ENCODE measurements at regions not wholly inside any gene's neighbourhood (a gene's known extent, or its start where the extent isn't known, plus 50 kb on each side); places are given as distances from the start of the nearest gene placed in this dataset.

DNA sequence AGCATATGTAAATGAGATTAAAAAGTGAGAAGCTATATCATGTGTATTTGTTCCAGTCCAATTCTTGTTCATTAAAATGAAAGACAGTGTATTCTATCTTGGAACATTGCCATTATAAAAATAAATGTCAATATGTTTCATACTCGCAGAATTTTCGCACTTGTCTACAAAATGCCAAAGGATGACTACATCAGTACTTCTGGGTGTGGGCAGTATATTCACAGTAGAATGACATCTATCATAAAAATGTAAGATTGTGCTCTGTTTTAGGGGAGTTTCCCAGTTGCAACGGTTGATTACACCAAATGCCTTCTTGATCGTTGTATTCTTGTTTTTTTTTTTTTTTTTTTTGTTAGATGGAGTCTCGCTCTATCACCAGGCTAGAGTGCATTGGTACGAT, 292.3 kb upstream of the E2F7 start:
- no peaks in the 10 kb centered on the region for H3K4me1 ChIP-seq (ENCODE audit: control insufficient read depth, insufficient read depth, low read length)
- ChIA-PET CTCF (no interaction called here), POLR2A (no interaction called here)
- no peak overlapping the region for H3K27ac ChIP-seq (ENCODE audit: extremely low read depth, low read depth, low read length)
- H3K36me3 ChIP-seq (ENCODE audit: control insufficient read depth in 2 of 2, insufficient read depth in 1 of 2, low read length in 2 of 2): no peaks in the 10 kb centered on the region
- H3K4me3 ChIP-seq (ENCODE audit: low read depth, low read length): no peak overlapping the region
- TF ChIP-seq AEBP2 (tag by site-specific recombination; IDR thresholded peaks at IDR 0.05; ENCODE audit: borderline replicate concordance): no peak
- TF ChIP-seq, protein P1, sequence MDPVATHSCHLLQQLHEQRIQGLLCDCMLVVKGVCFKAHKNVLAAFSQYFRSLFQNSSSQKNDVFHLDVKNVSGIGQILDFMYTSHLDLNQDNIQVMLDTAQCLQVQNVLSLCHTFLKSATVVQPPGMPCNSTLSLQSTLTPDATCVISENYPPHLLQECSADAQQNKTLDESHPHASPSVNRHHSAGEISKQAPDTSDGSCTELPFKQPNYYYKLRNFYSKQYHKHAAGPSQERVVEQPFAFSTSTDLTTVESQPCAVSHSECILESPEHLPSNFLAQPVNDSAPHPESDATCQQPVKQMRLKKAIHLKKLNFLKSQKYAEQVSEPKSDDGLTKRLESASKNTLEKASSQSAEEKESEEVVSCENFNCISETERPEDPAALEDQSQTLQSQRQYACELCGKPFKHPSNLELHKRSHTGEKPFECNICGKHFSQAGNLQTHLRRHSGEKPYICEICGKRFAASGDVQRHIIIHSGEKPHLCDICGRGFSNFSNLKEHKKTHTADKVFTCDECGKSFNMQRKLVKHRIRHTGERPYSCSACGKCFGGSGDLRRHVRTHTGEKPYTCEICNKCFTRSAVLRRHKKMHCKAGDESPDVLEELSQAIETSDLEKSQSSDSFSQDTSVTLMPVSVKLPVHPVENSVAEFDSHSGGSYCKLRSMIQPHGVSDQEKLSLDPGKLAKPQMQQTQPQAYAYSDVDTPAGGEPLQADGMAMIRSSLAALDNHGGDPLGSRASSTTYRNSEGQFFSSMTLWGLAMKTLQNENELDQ (tag by site-specific recombination; IDR thresholded peaks at IDR 0.05; ENCODE audit: low read depth): no peak
- TF ChIP-seq ELK4 (IDR thresholded peaks at IDR 0.05; ENCODE audit: borderline replicate concordance, low read depth, low read length): no peak
- TF ChIP-seq GLIS2 (tag by site-specific recombination; IDR thresholded peaks at IDR 0.05): no peak
- TF ChIP-seq, protein P2, sequence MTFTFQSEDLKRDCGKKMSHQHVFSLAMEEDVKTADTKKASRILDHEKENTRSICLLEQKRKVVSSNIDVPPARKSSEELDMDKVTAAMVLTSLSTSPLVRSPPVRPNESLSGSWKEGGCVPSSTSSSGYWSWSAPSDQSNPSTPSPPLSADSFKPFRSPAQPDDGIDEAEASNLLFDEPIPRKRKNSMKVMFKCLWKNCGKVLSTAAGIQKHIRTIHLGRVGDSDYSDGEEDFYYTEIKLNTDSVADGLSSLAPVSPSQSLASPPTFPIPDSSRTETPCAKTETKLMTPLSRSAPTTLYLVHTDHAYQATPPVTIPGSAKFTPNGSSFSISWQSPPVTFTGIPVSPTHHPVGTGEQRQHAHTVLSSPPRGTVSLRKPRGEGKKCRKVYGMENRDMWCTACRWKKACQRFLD (tag by site-specific recombination; IDR thresholded peaks at IDR 0.05): no peak
- TF ChIP-seq, protein P3, sequence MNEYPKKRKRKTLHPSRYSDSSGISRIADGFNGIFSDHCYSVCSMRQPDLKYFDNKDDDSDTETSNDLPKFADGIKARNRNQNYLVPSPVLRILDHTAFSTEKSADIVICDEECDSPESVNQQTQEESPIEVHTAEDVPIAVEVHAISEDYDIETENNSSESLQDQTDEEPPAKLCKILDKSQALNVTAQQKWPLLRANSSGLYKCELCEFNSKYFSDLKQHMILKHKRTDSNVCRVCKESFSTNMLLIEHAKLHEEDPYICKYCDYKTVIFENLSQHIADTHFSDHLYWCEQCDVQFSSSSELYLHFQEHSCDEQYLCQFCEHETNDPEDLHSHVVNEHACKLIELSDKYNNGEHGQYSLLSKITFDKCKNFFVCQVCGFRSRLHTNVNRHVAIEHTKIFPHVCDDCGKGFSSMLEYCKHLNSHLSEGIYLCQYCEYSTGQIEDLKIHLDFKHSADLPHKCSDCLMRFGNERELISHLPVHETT (tag by site-specific recombination; IDR thresholded peaks at IDR 0.05): no peak
- TF ChIP-seq SP2 (tag by site-specific recombination; IDR thresholded peaks at IDR 0.05): no peak
- no peak for TF ChIP-seq OVOL3 (tag by site-specific recombination; IDR thresholded peaks at IDR 0.05)
- TF ChIP-seq ZNF777 (tag by site-specific recombination; IDR thresholded peaks at IDR 0.05; ENCODE audit: borderline replicate concordance): no peak
- TF ChIP-seq ZNF266 (tag by site-specific recombination; IDR thresholded peaks at IDR 0.05; ENCODE audit: low read depth): no peak
- TF ChIP-seq ZNF830 (tag by site-specific recombination; IDR thresholded peaks at IDR 0.05; ENCODE audit: low read depth): no peak
- TF ChIP-seq, protein P4, sequence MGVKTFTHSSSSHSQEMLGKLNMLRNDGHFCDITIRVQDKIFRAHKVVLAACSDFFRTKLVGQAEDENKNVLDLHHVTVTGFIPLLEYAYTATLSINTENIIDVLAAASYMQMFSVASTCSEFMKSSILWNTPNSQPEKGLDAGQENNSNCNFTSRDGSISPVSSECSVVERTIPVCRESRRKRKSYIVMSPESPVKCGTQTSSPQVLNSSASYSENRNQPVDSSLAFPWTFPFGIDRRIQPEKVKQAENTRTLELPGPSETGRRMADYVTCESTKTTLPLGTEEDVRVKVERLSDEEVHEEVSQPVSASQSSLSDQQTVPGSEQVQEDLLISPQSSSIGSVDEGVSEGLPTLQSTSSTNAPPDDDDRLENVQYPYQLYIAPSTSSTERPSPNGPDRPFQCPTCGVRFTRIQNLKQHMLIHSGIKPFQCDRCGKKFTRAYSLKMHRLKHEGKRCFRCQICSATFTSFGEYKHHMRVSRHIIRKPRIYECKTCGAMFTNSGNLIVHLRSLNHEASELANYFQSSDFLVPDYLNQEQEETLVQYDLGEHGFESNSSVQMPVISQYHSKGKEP (tag by site-specific recombination; IDR thresholded peaks at IDR 0.05): no peak
- no peak for TF ChIP-seq ZIC2 (tag by site-specific recombination; IDR thresholded peaks at IDR 0.05)
- no peak for TF ChIP-seq ZBTB10 (tag by site-specific recombination; IDR thresholded peaks at IDR 0.05)
- TF ChIP-seq ZNF292 (tag by site-specific recombination; IDR thresholded peaks at IDR 0.05; ENCODE audit: borderline replicate concordance, low read depth): no peak
- no peak for TF ChIP-seq ZFHX2 (tag by site-specific recombination; conservative IDR thresholded peaks at IDR 0.05)
- TF ChIP-seq ZNF530 (tag by site-specific recombination; IDR thresholded peaks at IDR 0.05; ENCODE audit: low read depth): no peak
- TF ChIP-seq ZNF837 (tag by site-specific recombination; IDR thresholded peaks at IDR 0.05): no peak
- H3K9me3 ChIP-seq (ENCODE audit: control insufficient read depth, insufficient read depth, low read depth, low read length): no peaks in the 10 kb centered on the region; the same call in 1 of the 2 replicates

All from HEK293 (cell line).